GM21737 (cell line): ENCODE measurements at regions not wholly inside any gene's neighbourhood (a gene's known extent, or its start where the extent isn't known, plus 50 kb on each side); places are given as distances from the start of the nearest gene placed in this dataset.
"Not testable (repeated sequence)": the region's sequence is repeated elsewhere in the genome, so short reads cannot be mapped to it uniquely, and the experiment has no call there.

Source experiments
- ATAC-seq: cut with Tn5 transposase; IDR thresholded peaks from one replicate; pipeline ENCODE4 v1.9.1; 2021; ENCODE audit warnings: mild to moderate bottlenecking, moderate library complexity; ENCODE audit not compliant: unreplicated experiment

DNA sequence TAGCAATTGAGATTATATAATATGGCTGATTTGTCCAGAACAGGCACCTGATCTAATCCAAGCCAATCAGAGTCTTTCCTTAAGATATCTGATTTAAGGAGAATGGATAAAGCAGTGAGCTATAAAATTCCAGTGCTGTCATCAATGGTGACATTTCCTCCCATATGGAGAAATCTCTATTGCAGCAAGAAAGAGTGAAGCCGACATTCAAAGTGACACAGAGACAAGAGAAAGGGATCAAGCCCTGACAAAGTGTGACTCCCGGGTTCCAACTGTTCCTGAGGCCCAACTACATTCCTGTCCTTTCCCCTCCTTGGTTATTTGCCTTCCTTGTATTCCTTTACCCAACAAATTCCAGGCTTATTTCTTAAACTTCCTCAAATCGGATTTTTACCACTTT, 430.0 kb upstream of the SOX5 start:
- no peak for ATAC-seq

DNA sequence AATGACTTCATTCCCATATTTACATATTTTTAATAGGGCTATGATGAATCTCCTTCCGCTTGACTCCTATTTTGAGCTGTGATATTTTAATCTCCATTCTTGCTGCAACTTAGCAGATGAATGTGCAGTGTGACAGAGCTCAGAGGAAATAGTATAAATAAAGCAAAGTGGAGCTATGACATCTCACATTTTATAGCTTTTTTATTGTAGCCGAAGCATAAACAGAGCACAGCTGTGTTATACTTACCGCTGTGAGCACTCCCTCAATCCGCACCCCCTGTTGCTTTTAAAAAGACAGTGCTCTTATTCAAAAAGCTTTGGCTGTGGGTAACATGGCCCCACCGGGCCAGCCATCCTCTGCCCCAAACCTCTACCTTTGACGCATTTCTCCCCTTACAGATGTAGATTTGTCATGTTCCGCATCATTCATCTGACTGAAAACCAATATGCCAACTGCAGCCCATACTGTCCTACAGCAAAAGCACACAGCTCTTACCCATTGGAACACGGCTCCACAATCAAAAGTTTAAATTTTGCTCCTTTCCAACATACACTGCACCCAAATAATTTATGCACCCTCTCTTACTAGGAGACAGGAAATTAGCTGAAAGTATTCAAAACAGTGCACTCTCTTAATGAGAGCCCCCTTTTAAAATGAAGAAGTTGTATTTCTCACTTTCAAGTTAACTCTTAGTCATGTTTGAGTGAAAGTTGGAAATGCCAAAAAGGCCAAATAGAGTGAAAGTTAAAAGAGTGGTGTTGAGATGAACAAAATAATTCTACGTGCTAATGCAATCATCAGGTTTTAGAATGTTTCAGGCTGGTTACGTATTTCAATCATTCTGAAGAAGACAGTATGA, 429.3 kb upstream of the SOX5 start:
- ATAC-seq = peak; percentile 74

DNA sequence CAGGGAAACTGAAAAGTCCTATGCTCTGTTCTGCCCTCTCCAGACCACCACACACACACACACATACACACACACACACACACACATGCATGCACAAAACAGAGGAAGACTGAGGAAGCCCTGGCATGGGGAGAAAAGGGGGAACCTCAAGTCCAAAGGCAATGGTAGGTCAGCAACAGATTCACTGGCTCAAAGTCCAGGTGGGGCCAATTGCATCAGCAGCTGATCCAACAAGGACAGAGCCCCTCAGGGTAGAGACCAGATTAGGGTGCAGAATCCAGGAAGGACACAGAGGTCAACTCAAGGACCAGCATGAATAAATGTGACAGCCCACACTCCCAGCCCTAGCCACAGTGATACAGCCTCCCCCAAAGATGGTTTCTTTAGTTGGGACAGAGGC, 425.0 kb upstream of the SOX5 start:
- ATAC-seq = no peak

DNA sequence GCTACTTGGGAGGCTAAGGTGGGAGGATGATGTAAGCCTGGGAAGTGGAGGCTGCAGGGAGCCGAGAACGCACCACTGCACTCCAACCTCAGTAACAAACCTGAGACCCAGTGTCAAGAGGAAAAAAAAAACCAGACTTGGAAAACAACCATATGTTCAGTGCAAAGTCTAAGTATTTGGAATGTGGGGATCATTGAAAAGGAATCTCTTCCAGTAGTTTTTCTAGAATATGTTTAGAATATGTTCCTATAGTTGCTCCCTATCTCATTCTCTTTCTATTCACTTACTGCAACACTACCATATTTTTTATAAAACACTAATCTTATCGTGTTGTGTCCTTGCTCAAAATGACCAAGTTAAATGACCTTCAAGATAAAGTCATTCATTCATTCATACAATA, 423.5 kb upstream of the SOX5 start:
- no peak for ATAC-seq

DNA sequence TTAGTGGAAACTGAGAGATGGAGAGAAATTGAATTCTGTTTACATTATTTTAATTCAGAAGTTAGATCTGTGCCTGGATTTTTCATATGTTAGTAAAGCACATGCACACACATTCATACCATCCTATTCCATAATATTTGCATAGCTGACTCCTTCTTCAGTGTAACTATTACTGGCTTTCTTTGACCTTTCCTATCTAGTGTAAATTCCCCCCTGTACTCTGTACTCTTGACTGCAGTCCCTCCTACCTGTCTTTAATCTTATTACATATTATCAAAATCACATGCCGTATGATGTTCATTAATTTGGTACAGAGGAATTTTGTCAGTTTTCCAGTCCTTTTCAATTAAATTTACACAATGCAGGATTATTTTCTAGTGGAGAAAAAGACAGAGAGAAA, 417.0 kb upstream of the SOX5 start:
- no peak for ATAC-seq

DNA sequence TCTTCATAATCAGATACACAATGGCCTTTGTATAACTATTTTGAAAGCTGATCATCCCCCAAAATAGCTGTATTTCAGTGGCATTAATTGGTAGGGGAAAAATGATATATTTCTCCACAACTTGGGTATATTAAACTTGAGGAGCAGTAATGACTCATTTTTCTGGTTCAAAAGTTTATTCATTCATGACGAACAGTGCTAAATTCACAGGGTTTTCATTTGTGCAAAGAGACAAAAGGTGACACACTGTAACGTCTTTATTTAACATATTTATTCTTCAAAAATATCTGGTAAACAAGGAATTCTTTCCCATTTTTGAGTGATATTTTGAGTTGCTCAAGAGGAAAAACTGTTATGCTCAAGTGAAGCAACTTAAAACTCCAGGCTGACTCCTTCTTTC, 415.5 kb upstream of the SOX5 start:
- ATAC-seq = no peak

DNA sequence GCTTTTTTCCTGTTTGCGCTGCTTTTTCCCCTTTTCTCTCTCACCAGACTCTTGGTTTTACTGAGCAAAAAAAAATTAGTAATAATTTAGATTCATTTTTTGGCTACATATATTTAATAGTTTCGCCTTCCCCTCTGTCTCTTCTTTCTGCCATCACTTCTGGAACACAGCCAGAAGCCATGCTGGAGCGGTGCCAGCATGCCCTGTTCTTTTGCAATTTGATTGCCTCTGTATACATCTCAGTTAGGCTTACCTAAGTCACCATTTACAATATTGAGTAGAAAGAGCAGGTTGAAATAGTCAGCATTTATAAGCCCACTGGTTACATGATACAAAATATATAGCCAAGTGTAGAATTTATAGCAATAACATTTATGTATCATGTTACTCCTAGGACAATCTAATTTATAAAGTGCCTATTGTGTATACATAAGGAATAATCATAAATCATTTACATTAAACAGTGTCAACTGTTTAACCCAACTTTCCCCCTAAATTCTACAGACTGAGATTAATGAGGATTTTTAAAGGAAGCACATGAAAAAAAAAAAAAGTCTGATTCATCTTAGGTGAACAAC, 413.8 kb upstream of the SOX5 start:
- ATAC-seq = no peak

DNA sequence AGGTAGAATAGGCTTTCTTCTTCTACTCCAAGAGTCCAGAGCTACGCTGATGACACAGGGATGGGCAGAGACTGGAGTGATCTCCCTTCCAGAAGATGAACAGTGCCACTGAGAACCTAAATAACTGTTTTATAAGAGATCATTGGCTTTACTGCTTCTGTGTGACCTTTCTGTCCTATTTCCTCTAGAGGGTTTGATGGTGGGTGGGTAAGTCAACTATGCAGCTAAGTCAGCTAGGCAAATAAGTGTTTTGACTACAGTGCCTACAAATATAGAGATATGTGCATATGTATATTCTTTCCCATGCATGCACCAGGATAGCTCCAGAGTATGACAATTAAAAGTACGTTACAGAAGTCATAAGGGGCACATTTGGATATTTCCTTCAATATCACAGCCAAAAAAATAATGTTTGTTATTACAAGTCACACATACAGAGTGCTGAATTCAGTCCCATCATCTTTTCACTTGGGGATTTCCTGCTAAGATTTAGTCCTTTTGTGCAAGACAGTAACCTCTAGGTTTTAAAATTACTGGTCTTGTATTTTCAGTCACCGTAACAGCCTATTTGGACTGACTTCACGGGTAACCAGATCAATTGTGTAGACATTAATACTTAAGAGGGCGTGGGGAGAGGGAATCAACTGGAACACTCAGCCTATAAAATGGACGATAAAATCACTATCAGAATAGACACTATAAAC, 412.6 kb upstream of the SOX5 start:
- ATAC-seq = no peak

DNA sequence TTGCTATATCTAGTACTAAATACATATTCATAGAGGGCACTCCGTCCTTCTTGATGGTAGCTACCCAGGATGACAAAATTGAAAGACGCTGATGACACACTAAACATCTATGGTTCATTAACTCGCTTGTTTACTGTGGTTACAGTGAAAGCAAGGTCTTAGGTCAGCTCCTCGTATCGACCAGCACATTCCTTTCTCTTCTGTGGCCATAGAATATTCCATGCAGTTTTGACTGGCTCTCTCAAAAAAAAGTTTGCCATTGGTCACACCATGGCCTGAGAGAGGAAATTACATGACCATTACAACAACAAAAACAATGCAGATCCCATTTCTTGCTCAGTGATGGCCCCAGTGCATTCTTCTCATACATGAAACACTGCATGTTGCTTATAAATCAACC, 411.4 kb upstream of the SOX5 start:
- ATAC-seq = peak; percentile 67

DNA sequence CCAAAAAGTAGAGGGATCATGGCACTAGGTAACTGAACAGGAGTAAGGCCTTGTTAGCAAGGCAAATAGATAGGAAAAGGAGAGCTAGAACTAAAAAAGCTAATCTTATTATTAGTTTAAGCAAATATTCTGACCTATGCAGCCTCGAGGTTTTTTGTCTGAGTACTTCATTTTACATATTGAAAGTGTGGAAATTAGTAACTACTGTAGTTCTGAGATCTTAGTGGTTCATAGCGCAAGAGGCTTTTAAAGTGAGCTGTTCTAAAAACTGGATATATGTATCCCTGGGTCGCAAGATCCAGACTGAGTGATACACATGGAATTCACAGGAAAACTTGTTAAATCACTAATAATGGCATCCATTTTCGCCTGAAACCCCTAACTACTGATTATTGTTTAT, 411.0 kb upstream of the SOX5 start:
- ATAC-seq = no peak

DNA sequence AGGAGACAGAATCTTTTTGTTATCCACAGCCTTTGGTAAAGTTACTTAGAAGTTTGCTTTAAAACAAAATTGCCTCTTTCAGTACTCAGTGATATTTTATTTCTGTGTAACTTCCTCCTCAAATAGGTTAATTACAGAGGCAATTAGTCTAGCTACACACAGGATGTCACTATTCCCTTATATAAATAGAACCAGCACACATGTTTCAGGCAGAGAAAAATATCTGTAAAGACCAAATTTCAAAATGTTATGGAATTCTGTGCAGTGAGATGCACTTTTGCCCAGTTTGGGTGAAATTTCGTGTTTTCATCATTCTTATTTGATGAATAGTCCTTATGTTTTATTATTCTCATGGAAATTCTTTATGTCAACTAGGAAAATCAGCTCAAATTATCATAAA, 410.6 kb upstream of the SOX5 start:
- no peak for ATAC-seq

DNA sequence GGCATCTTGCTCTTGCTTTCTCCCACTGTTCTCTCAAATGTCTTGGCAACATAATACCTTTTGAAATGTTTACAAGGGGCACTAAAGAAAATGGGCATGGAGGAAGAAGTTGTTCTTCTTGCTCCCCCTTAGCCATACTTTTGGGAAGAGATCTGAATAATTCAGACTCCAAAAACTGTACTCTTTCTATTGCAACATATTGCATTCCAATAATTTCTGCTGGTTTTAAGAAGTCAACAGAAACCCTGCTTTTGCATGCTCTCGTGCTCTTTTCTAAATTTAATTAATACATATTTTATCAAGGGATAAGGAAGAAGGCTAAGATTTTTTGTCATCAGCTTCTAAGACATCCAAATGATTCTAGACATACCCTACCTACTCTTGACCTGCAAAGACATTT, 409.9 kb upstream of the SOX5 start:
- no peak for ATAC-seq

DNA sequence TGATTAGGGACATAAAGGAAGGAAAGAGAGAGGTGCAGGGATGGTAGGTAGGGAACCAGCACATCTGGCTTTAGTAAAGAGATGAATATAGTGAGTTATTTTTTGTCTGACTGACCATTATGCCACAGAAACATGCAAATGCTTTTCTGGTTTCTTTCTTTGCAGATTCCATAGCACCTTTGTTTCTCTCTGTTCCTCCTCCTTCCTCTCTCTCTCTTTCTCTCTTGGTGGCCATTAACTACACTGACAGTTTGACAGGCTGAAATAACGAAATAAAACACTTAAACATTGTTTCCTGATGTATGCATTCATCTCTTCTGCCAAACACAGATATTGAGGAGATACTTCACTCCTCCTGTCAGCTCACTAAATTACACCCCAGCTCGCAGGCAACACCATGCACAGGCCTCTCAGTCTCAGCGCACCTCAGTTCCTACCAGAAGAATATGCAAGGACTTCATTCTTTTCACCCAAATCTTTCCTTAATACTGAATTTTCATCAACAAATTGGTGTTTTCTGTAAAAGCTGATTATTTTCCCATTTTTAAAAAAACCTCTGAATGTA, 406.9 kb upstream of the SOX5 start:
- ATAC-seq = peak; percentile 42

DNA sequence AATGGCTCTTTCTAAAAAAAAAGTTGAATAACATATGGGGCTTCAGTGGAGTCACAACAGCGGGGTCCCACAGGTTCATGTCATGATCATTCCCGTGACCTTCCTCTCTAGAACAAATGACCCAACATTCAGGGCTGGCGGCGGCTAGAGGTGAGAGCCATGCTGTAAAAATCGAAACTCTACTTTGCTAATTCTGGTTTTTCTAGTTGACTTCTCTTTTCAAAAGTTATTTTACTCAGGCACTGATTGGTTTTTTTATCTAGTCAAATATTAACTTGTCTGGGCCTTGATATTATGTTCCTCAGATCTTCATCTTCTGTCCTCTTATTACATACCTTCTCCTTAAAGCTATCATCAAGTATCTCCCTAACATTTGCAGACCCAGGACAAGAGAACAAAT, 402.9 kb upstream of the SOX5 start:
- no peak for ATAC-seq

DNA sequence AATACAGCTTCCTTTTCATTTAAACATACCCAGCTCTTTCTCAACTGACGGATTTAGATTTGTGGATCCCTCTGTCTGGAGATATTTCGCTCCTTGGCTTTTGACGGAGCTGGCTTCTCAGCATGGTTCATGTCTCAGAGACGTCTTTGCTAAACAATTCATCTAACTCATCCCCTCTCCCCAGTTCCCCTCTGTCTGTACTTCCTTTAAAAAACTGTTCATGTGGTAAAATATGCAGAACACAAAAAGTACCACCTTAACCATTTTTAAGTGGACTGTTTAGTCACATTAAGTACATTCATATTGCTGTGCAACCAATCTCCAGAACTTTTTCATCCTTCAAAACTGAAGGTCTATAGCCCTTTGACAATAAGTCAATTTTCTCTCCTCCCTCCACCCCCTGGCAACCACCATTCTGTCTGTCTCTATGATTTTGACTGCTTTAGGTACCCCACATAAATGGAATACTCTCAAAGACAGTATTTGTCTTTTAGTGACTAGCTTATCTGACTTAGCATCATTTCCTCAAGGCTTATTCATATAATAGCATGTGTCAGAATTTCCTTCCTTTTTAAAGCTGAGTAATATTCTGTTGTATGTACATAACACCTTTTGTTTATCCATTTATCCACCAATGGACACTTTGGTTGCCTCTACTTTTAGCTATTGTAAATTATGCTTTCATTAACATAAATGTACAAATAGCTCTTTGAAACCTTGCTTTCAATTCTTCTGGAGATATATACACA, 399.8 kb upstream of the SOX5 start:
- no peak for ATAC-seq

DNA sequence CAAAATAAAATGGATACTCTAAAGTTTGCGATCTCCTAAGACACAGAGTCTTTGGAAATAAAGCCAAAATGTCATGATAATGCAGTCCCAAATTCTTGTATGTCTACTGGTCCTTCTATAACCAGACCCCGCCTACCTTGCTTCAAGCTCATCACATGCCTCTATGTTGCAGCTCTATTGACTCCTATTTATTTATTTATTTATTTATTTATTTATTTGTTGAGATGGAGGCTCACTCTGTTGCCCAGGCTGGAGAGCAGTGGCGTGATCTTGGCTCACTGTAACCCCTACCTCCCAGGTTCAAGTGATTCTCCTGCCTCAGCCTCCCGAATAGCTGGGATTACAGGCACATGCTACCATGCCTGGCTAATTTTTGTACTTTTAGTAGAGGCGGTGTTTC, 398.7 kb upstream of the SOX5 start:
- not testable (repeated sequence) for ATAC-seq

DNA sequence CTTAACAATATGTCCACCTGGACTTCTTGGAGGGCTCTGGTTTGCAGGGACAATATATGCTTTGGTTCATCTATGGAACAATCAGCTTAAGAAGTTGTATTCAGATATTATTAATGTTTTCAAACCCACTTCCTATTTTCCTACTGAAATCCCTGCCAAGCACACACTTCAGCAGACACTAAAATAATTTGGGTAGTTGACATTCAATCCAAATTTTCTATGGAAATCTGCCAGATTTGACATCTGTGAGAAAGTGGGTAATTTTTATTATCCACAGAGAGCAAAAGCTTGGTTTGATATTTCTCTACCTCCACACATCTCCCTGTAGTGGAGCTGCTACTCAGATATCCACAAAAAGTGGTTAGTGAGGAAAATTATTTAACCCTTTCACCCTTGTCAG, 378.8 kb upstream of the SOX5 start:
- no peak for ATAC-seq

DNA sequence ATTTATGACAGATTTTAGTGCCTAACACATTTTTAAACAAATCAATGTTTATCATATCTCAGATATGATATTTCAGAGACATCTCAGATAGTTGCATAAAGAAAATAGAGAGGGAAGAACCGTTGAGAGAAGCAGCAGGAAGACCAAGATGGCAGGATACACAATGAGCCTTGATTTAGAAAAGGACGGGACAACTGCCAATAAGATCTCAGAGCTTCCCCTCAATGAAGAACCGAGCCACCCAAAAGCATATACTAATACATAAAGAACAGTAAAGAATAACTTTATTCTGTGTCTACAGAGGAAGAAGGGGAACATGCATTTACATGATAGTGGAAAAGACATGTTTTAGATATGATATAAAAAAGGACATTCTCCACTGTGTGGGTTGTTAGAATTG, 375.9 kb upstream of the SOX5 start:
- no peak for ATAC-seq

DNA sequence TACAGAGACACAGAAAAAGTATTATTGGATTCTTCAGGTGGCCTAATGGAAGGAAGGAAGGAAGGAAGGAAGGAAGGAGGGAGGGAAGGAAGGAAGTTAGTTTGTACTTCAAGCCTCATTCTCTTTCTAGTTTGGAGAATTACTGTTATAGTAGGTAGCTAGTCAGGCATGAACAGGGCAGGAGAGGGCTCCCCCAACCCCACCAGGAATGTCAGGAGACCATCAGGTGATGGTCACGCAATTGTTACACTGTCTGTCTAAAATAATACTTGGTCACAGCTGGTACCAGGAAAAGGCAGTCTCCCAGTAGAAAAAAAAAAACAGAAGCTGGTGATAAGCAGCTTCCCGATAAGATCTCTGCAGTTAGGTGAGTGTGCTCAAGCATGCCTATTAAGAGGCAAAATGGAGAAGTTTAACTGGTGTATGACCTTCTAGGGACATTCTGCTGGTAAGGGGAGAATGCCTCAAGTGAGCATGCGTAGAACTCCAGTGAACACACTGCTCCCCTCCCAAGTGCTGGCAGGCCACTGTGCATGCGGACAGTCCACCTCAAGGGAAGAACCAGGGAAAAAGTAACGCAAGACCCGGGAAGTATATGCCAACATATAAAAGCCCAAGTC, 358.4 kb upstream of the SOX5 start:
- no peak for ATAC-seq

DNA sequence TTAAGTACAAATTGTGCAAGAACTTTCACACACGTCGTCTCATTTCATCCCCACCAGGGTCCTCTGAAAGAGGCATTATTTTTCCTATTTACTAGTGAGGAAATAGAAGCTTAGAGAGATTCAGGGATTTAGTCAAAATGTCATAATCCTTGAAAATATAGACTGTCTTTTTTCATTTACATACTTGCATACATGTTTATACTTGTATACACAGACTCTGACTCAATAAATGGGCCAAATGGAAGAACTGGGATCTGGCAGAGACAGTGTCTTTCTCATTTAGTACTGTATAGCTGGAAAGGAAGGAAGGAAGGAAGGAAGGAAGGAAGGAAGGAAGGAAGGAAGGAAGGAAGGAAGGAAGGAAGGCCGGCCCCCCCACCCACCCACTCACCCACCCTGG, 357.7 kb upstream of the SOX5 start:
- no peak for ATAC-seq

DNA sequence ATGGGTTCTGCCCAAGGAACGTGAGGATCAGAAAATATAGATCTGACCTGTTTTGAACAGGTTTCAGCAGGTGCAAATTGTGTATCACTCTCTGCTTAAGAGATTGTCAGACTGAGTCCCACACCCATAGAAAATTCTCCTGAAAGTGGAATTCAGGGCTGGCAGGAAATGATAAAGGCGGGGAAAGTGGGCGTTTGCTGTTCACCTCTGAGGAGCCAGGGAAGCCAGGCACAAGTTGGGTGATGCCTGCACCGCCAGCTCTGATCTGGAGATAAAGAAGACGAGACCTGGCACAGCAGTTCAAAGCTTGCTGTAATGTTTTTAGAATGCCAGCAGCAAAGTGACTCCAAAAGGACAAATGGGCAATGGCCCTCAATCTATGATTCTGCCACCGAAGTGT, 356.5 kb upstream of the SOX5 start:
- no peak for ATAC-seq
